Endothelial cell of umbilical vein (primary cell): ENCODE measurements at regions not wholly inside any gene's neighbourhood (a gene's known extent, or its start where the extent isn't known, plus 50 kb on each side); places are given as distances from the start of the nearest gene placed in this dataset.

Source experiments
- JUN ChIP-seq: IDR thresholded peaks from 2 replicates; pipeline ENCODE4 v1.6.1; 2011; ENCODE audit warnings: borderline replicate concordance, low read depth; ENCODE audit not compliant: insufficient read length, insufficient read depth
- POLR2A ChIP-seq: IDR thresholded peaks from 2 replicates; pipeline ENCODE4 v1.6.1; 2012; ENCODE audit warnings: low read depth, mild to moderate bottlenecking, control low read depth, low read length
- TF ChIP-seq, protein P1 (sequence below), 2 donors: IDR thresholded peaks; 1 replicate in 1 of 2; 2 replicates in 1 of 2; pipeline ENCODE4 v1.5.1; 2011; ENCODE audit warnings: low read length in 2 of 2, mild to moderate bottlenecking in 2 of 2, moderate library complexity in 2 of 2, control low read depth in 1 of 2, inconsistent platforms in 1 of 2, low read depth in 1 of 2; ENCODE audit not compliant: insufficient read depth in 1 of 2; ENCODE audit errors: extremely low read depth in 1 of 2

DNA sequence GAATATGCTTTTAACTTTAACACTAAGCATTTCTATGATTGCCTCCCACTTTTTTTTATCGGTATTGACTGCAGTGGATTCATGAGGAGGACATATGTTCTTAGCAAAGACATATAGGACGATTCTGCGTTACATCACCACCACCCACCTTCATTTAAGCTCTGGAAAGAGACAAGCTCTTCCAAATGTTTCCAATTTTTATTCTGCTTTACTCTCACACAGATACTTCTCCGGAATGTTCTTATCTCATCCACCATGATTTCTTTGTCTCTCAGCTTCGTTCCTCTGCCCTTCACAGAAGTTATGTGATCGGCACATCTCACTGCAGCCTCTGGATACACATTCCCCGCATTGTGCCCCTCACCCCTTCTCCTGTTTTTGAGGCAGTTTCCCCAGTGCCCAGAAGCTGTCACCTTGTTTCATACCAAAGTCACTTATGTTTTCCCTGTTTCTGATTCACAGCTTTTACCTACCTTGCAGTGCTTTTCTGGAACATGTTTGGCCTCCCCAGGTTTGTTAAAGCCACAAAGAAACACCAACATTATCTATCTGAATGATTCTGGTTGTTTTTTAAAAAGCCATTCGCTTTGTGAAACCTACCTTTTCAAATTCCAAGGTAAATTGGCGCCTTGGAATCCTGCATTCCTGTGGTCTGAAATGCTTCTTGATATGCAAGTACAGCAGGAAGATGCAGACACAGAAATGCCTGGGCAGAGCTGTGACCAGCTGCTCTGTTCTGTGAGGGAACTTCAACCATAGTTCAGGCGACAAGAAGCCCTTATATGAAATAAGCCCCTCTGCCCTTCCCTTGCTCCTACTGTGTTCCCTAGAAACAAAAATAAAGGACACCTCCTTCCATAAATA is 1020.2 kb downstream of the TTLL7 start:
- TF ChIP-seq, protein P1, sequence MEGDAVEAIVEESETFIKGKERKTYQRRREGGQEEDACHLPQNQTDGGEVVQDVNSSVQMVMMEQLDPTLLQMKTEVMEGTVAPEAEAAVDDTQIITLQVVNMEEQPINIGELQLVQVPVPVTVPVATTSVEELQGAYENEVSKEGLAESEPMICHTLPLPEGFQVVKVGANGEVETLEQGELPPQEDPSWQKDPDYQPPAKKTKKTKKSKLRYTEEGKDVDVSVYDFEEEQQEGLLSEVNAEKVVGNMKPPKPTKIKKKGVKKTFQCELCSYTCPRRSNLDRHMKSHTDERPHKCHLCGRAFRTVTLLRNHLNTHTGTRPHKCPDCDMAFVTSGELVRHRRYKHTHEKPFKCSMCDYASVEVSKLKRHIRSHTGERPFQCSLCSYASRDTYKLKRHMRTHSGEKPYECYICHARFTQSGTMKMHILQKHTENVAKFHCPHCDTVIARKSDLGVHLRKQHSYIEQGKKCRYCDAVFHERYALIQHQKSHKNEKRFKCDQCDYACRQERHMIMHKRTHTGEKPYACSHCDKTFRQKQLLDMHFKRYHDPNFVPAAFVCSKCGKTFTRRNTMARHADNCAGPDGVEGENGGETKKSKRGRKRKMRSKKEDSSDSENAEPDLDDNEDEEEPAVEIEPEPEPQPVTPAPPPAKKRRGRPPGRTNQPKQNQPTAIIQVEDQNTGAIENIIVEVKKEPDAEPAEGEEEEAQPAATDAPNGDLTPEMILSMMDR (IDR thresholded peaks at IDR 0.05; ENCODE audit: extremely low read depth in 1 of 2, insufficient read depth in 1 of 2, low read depth in 1 of 2, low read length in 2 of 2) = no peak
- no peak for TF ChIP-seq POLR2A
- TF ChIP-seq JUN = no peak
